Tibial artery (tissue), 4 donors: ENCODE measurements at regions not wholly inside any gene's neighbourhood (a gene's known extent, or its start where the extent isn't known, plus 50 kb on each side); places are given as distances from the start of the nearest gene placed in this dataset.
"Not testable (repeated sequence)": the region's sequence is repeated elsewhere in the genome, so short reads cannot be mapped to it uniquely, and the experiment has no call there.

Source experiments
- DNase-seq, 2 donors: peaks; one replicate each; pipeline ENCODE4 v3.0.0-alpha.2; 2019
- H3K27ac ChIP-seq, 2 donors: fragments of 200-600 bp; sonication (generic) in 1 of 2; 1 replicate in 1 of 2; 2 replicates in 1 of 2; pipeline ENCODE4 v1.5.1; 2018 to 2019; ENCODE audit warnings: mild to moderate bottlenecking in 1 of 2
- H3K27me3 ChIP-seq, 2 donors: fragments of 200-600 bp; sonication (generic) in 1 of 2; one replicate each; pipeline versions ENCODE4 v1.5.1 to v1.6.0; 2016 to 2019
- H3K36me3 ChIP-seq, 3 donors: fragments of 200-600 bp; sonication (generic) in 2 of 3; one replicate each; pipeline ENCODE4 v1.5.1; 2016 to 2019; ENCODE audit warnings: mild to moderate bottlenecking in 2 of 3
- H3K4me1 ChIP-seq, 4 donors: fragments of 200-600 bp; sonication (generic) in 2 of 4; 1 replicate in 3 of 4; 2 replicates in 1 of 4; pipeline ENCODE4 v1.5.1; 2016 to 2019
- H3K4me3 ChIP-seq, 2 donors: fragments of 200-600 bp; sonication (generic) in 1 of 2; 1 replicate in 1 of 2; 2 replicates in 1 of 2; pipeline ENCODE4 v1.5.1; 2018 to 2019; ENCODE audit warnings: mild to moderate bottlenecking in 2 of 2
- H3K9me3 ChIP-seq, 3 donors: fragments of 200-600 bp; sonication (generic) in 1 of 3; one replicate each; pipeline ENCODE4 v1.5.1; 2016 to 2019
- CTCF ChIP-seq, 2 experiments: fragments of 200-600 bp in 1 of 2; fragments of 450-650 bp in 1 of 2; IDR thresholded peaks; one replicate each; pipeline ENCODE4 v1.5.1; 2017 to 2019; ENCODE audit warnings: antibody characterized with exemption in 2 of 2, mild to moderate bottlenecking in 1 of 2, moderate library complexity in 1 of 2
- intact Hi-C: fragments of 100-400 bp; cut with DNase I; formaldehyde crosslinking; loops from one replicate; pipeline ENCODE4 v1.15.0; 2023; ENCODE audit warnings: low total_unique reads

- no peak overlapping the region for H3K27ac ChIP-seq
- no peaks in the 10 kb centered on the region for H3K9me3 ChIP-seq
- intact Hi-C loops = no loop called here
- no peak overlapping the region for H3K4me3 ChIP-seq
- no peaks in the 10 kb centered on the region for H3K4me1 ChIP-seq
- H3K36me3 ChIP-seq = no peaks in the 10 kb centered on the region
- DNase-seq = no peak
- H3K27me3 ChIP-seq = no peaks in the 10 kb centered on the region
- TF ChIP-seq CTCF (IDR thresholded peaks at IDR 0.05) = no peak
Measured at GRCh38 chr10:120789303-120790203, 61.6 kb upstream of the WDR11 start.

GRCh38 chr10:120791316-120791715 is 59.8 kb upstream of the WDR11 start:
- no peaks in the 10 kb centered on the region for H3K4me1 ChIP-seq
- H3K9me3 ChIP-seq = no peaks in the 10 kb centered on the region
- no peak for TF ChIP-seq CTCF (IDR thresholded peaks at IDR 0.05)

GRCh38 chr10:120793088-120793487 is 58.1 kb upstream of the WDR11 start:
- H3K27me3 ChIP-seq = no peaks in the 10 kb centered on the region
- intact Hi-C loops = no loop called here

More at GRCh38 chr10:120791316-120791715, 59.8 kb upstream of the WDR11 start:
- H3K27me3 ChIP-seq = no peaks in the 10 kb centered on the region
- intact Hi-C loops = no loop called here
- no peak for DNase-seq
- H3K4me3 ChIP-seq = no peak overlapping the region
- H3K27ac ChIP-seq = no peak overlapping the region
- no peaks in the 10 kb centered on the region for H3K36me3 ChIP-seq

GRCh38 chr10:120794390-120794789 is 56.8 kb upstream of the WDR11 start:
- intact Hi-C loops = no loop called here
- no peak overlapping the region for H3K4me3 ChIP-seq
- no peak for DNase-seq
- no peaks in the 10 kb centered on the region for H3K27me3 ChIP-seq
- no peaks in the 10 kb centered on the region for H3K9me3 ChIP-seq
- TF ChIP-seq CTCF (IDR thresholded peaks at IDR 0.05) = no peak
- H3K4me1 ChIP-seq = no peaks in the 10 kb centered on the region
- H3K27ac ChIP-seq = no peak overlapping the region
- H3K36me3 ChIP-seq = no peaks in the 10 kb centered on the region

More at GRCh38 chr10:120793088-120793487, 58.1 kb upstream of the WDR11 start:
- TF ChIP-seq CTCF (IDR thresholded peaks at IDR 0.05) = no peak
- H3K4me1 ChIP-seq = no peaks in the 10 kb centered on the region
- no peaks in the 10 kb centered on the region for H3K36me3 ChIP-seq
- H3K4me3 ChIP-seq = no peak overlapping the region
- no peak for DNase-seq
- no peak overlapping the region for H3K27ac ChIP-seq
- H3K9me3 ChIP-seq = no peaks in the 10 kb centered on the region

- H3K4me1 ChIP-seq, intact Hi-C loops, H3K27me3 ChIP-seq, H3K27ac ChIP-seq, H3K9me3 ChIP-seq, H3K4me3 ChIP-seq, H3K36me3 ChIP-seq, DNase-seq: not testable (repeated sequence)
Measured at GRCh38 chr10:120798276-120798675, 52.9 kb upstream of the WDR11 start.

GRCh38 chr10:120799849-120800248 is 51.3 kb upstream of the WDR11 start:
- H3K27ac ChIP-seq = no peak overlapping the region
- intact Hi-C loops = no loop called here
- no peaks in the 10 kb centered on the region for H3K27me3 ChIP-seq

More at GRCh38 chr10:120799849-120800248, 51.3 kb upstream of the WDR11 start:
- no peaks in the 10 kb centered on the region for H3K36me3 ChIP-seq
- H3K4me1 ChIP-seq = no peaks in the 10 kb centered on the region
- H3K4me3 ChIP-seq = no peak overlapping the region
- no peaks in the 10 kb centered on the region for H3K9me3 ChIP-seq
- no peak for DNase-seq
- no peak for TF ChIP-seq CTCF (IDR thresholded peaks at IDR 0.05)
